Vagina (tissue), 2 donors: ENCODE measurements at regions not wholly inside any gene's neighbourhood (a gene's known extent, or its start where the extent isn't known, plus 50 kb on each side); places are given as distances from the start of the nearest gene placed in this dataset.

Experiments used
- DNase-seq, 2 donors: peaks; one replicate each; pipeline ENCODE4 v3.0.0-alpha.2; 2017; ENCODE audit errors: extremely low spot score in 2 of 2
- H3K27ac ChIP-seq: fragments of 200-600 bp; sonication (generic); one replicate; pipeline ENCODE4 v1.5.1; 2019
- H3K27me3 ChIP-seq: fragments of 200-600 bp; sonication (generic); one replicate; pipeline ENCODE4 v1.5.1; 2019
- H3K36me3 ChIP-seq, 2 donors: fragments of 200-600 bp; sonication (generic); one replicate each; pipeline ENCODE4 v1.5.1; 2017 to 2019
- H3K4me1 ChIP-seq: fragments of 200-600 bp; sonication (generic); one replicate; pipeline ENCODE4 v1.5.1; 2019
- H3K4me3 ChIP-seq, 2 donors: fragments of 200-600 bp; sonication (generic); 1 replicate in 1 of 2; 2 replicates in 1 of 2; pipeline ENCODE4 v1.5.1; 2016 to 2019
- H3K9me3 ChIP-seq: fragments of 200-600 bp; sonication (generic); one replicate; pipeline ENCODE4 v1.5.1; 2019
- CTCF ChIP-seq, 3 experiments: fragments of 450-650 bp in 2 of 3; fragments of 200-600 bp in 1 of 3; sonication (generic) in 1 of 3; IDR thresholded peaks; one replicate each; pipeline ENCODE4 v1.5.1; 2017 to 2019; ENCODE audit warnings: antibody characterized with exemption in 3 of 3, mild to moderate bottlenecking in 2 of 3, moderate library complexity in 2 of 3
- POLR2A ChIP-seq, 2 donors: fragments of 450-650 bp; IDR thresholded peaks; one replicate each; pipeline ENCODE4 v1.6.1; 2017; ENCODE audit warnings: antibody characterized with exemption in 2 of 2, mild to moderate bottlenecking in 2 of 2, moderate library complexity in 2 of 2
- POLR2AphosphoS5 ChIP-seq, 2 donors: sonication (generic); formaldehyde crosslinking; IDR thresholded peaks; one replicate each; pipeline ENCODE4 v1.9.0; 2017; ENCODE audit warnings: antibody characterized with exemption in 2 of 2, mild to moderate bottlenecking in 2 of 2, low read depth in 1 of 2; ENCODE audit not compliant: insufficient read depth in 1 of 2
- intact Hi-C: fragments of 100-400 bp; cut with DNase I; formaldehyde crosslinking; loops from one replicate; pipeline ENCODE4 v1.15.1; 2023

- Histone ChIP-seq H3K36me3 (no peaks in the 10 kb centered on the region), H3K27ac (no peak overlapping the region), H3K9me3 (no peaks in the 10 kb centered on the region), H3K27me3 (no peaks in the 10 kb centered on the region), H3K4me1 (no peaks in the 10 kb centered on the region), H3K4me3 (no peak overlapping the region)
- TF ChIP-seq POLR2AphosphoS5 (IDR thresholded peaks at IDR 0.05; ENCODE audit: insufficient read depth in 1 of 2, low read depth in 1 of 2) (no peak), POLR2A (IDR thresholded peaks at IDR 0.05) (no peak), CTCF (IDR thresholded peaks at IDR 0.05) (no peak)
- intact Hi-C loops: no loop called here
- DNase-seq: no peak
These were observed 126.9 kb downstream of the CBLL2 start for GRCh38 chrX:22399437-22400192.

DNA sequence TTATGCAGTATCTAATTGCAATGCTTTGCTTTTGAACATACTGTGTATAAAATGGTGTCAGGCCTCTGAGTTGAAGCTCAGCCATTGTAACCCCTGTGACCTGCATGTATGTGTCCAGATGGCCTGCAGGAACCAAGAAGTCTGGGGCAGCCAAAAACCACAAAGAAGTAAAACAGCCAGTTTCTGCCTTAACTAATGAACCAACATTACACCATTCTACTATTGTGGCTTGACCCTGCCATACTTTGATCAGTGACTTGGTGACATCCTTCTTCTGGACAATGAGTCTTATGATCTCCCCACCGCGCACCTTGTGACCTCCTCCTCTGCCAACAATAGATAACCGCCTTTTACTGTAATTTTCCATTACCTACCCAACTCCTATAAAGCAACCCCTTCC, 131.6 kb downstream of the CBLL2 start:
- H3K4me1 ChIP-seq: no peaks in the 10 kb centered on the region
- no peaks in the 10 kb centered on the region for H3K36me3 ChIP-seq
- H3K4me3 ChIP-seq: no peak overlapping the region
- intact Hi-C loops: no loop called here
- no peak for DNase-seq
- no peaks in the 10 kb centered on the region for H3K27me3 ChIP-seq
- no peaks in the 10 kb centered on the region for H3K9me3 ChIP-seq
- TF ChIP-seq CTCF (IDR thresholded peaks at IDR 0.05): no peak
- no peak for TF ChIP-seq POLR2A (IDR thresholded peaks at IDR 0.05)
- no peak for TF ChIP-seq POLR2AphosphoS5 (IDR thresholded peaks at IDR 0.05; ENCODE audit: insufficient read depth in 1 of 2, low read depth in 1 of 2)
- no peak overlapping the region for H3K27ac ChIP-seq

- Histone ChIP-seq H3K36me3 (no peaks in the 10 kb centered on the region), H3K27ac (no peak overlapping the region), H3K4me1 (no peaks in the 10 kb centered on the region), H3K4me3 (no peak overlapping the region), H3K9me3 (no peaks in the 10 kb centered on the region), H3K27me3 (no peaks in the 10 kb centered on the region)
- no peak for DNase-seq
- TF ChIP-seq POLR2AphosphoS5 (IDR thresholded peaks at IDR 0.05; ENCODE audit: insufficient read depth in 1 of 2, low read depth in 1 of 2) (no peak), POLR2A (IDR thresholded peaks at IDR 0.05) (no peak), CTCF (IDR thresholded peaks at IDR 0.05) (no peak)
- intact Hi-C loops: no loop called here
These were observed 133.6 kb downstream of the CBLL2 start for GRCh38 chrX:22406201-22406737.

DNA sequence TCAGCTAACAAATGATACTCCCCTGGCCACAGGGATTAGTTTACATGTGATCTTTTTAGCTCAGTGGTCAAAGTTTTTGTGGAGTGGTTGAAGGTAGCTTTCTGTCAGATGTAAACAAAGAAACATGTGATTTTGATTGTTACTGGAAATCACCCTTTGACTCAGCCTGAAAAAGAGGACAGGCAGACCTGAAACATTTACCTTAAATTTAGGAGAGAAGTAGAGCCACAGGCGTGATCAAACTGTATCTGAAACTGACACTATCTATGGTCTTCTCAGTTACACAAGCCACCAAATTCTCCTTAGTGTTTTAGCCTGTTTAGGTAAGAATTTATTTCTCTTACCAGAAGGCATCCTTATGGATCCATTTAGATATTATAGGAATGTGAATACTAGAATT, 136.7 kb downstream of the CBLL2 start:
- Histone ChIP-seq H3K27me3 (no peaks in the 10 kb centered on the region), H3K4me1 (no peaks in the 10 kb centered on the region), H3K4me3 (no peak overlapping the region), H3K27ac (no peak overlapping the region), H3K36me3 (no peaks in the 10 kb centered on the region), H3K9me3 (no peaks in the 10 kb centered on the region)
- intact Hi-C loops: no loop called here
- TF ChIP-seq POLR2AphosphoS5 (IDR thresholded peaks at IDR 0.05; ENCODE audit: insufficient read depth in 1 of 2, low read depth in 1 of 2) (no peak), CTCF (IDR thresholded peaks at IDR 0.05) (no peak), POLR2A (IDR thresholded peaks at IDR 0.05) (no peak)
- DNase-seq: no peak
